CD4-positive, alpha-beta memory T cell (primary cell): ENCODE measurements at regions not wholly inside any gene's neighbourhood (a gene's known extent, or its start where the extent isn't known, plus 50 kb on each side); places are given as distances from the start of the nearest gene placed in this dataset.

ENCODE experiments used
- CTCF ChIA-PET: fragments of 350-600 bp; sonication (Branson Sonifier 250); formaldehyde crosslinking; loops from one replicate; lab custom pipeline; 2021; ENCODE audit warnings: inconsistent platforms; ENCODE audit not compliant: partially characterized antibody; lab: Charles Lee
- POLR2A ChIA-PET: fragments of 350-600 bp; sonication (Branson Sonifier 250); formaldehyde crosslinking; loops from one replicate; lab custom pipeline; 2021; ENCODE audit not compliant: partially characterized antibody; lab: Charles Lee
- DNase-seq, 5 donors: peaks; one replicate each; pipeline versions ENCODE4 v3.0.0 to v3.0.0-alpha.2; 2020 to 2022; ENCODE audit warnings: mixed read lengths in 1 of 5
- H3K27ac ChIP-seq: one replicate; pipeline ENCODE4 v1.7.0; 2013; ENCODE audit warnings: low read depth, low read length
- H3K27me3 ChIP-seq: 2 replicates; pipeline ENCODE4 v1.7.0; 2013; ENCODE audit warnings: mild to moderate bottlenecking, low read length, moderate library complexity; ENCODE audit not compliant: insufficient read depth
- H3K36me3 ChIP-seq: 2 replicates; pipeline ENCODE4 v1.7.0; 2013; ENCODE audit warnings: mild to moderate bottlenecking, low read length, moderate library complexity; ENCODE audit not compliant: insufficient read depth
- H3K4me1 ChIP-seq: 2 replicates; pipeline ENCODE4 v1.7.0; 2013; ENCODE audit warnings: mild to moderate bottlenecking, low read length, moderate library complexity; ENCODE audit not compliant: insufficient read depth
- H3K4me3 ChIP-seq, 2 donors: one replicate each; pipeline ENCODE4 v1.7.0; 2013; ENCODE audit warnings: low read length in 2 of 2, mild to moderate bottlenecking in 1 of 2
- H3K9me3 ChIP-seq, 2 donors: one replicate each; pipeline ENCODE4 v1.7.0; 2013; ENCODE audit warnings: low read length in 2 of 2, control low read depth in 1 of 2; ENCODE audit not compliant: control insufficient read depth in 1 of 2
- H3K27ac Mint-ChIP-seq, 7 donors: one replicate each; pipeline ENCODE4 v1.8.0; 2020 to 2021; ENCODE audit warnings: mixed read lengths in 7 of 7, mild to moderate bottlenecking in 6 of 7, inconsistent platforms in 3 of 7, moderate library complexity in 3 of 7
- H3K27me3 Mint-ChIP-seq, 2 donors: one replicate each; pipeline ENCODE4 v1.8.0; 2020 to 2021; ENCODE audit warnings: mixed read lengths in 2 of 2
- H3K36me3 Mint-ChIP-seq, 2 donors: one replicate each; pipeline ENCODE4 v1.8.0; 2020 to 2021; ENCODE audit warnings: mixed read lengths in 2 of 2, inconsistent platforms in 1 of 2, mild to moderate bottlenecking in 1 of 2
- H3K4me1 Mint-ChIP-seq, 4 donors: one replicate each; pipeline ENCODE4 v1.8.0; 2020 to 2021; ENCODE audit warnings: mixed read lengths in 4 of 4, mild to moderate bottlenecking in 1 of 4
- H3K4me3 Mint-ChIP-seq, 8 donors: one replicate each; pipeline ENCODE4 v1.8.0; 2020 to 2021; ENCODE audit warnings: mixed read lengths in 8 of 8, mild to moderate bottlenecking in 7 of 8, moderate library complexity in 6 of 8, inconsistent platforms in 3 of 8
- H3K9me3 Mint-ChIP-seq, 8 donors: one replicate each; pipeline ENCODE4 v1.8.0; 2020 to 2021; ENCODE audit warnings: mixed read lengths in 8 of 8, mild to moderate bottlenecking in 5 of 8, inconsistent platforms in 3 of 8, moderate library complexity in 1 of 8
- intact Hi-C: fragments of 100-400 bp; cut with micrococcal nuclease; formaldehyde crosslinking; loops from one replicate; pipeline ENCODE4 v1.15.1; 2023

- no peaks in the 10 kb centered on the region for H3K27me3 Mint-ChIP-seq
- H3K9me3 ChIP-seq: no peaks in the 10 kb centered on the region
- H3K27ac ChIP-seq: no peak overlapping the region
- POLR2A ChIA-PET: no interaction called here
- no peak overlapping the region for H3K27ac Mint-ChIP-seq
- CTCF ChIA-PET: no interaction called here
- no peak overlapping the region for H3K4me3 ChIP-seq
- no peaks in the 10 kb centered on the region for H3K4me1 Mint-ChIP-seq
- intact Hi-C loops: no loop called here
- H3K9me3 Mint-ChIP-seq: no peaks in the 10 kb centered on the region
- no peaks in the 10 kb centered on the region for H3K4me1 ChIP-seq
- peaks cover 2 to 5% of the 10 kb centered on the region in 2 donors for H3K36me3 Mint-ChIP-seq
- no peak overlapping the region for H3K4me3 Mint-ChIP-seq
- no peak for DNase-seq
- H3K36me3 ChIP-seq: no peaks in the 10 kb centered on the region
- no peaks in the 10 kb centered on the region for H3K27me3 ChIP-seq
Observed at GRCh38 chr3:4042869-4043268, 243.6 kb downstream of the LRRN1 start.

GRCh38 chr3:4043867-4044575, 244.8 kb downstream of the LRRN1 start:
- no peak overlapping the region for H3K27ac ChIP-seq
- no peaks in the 10 kb centered on the region for H3K36me3 ChIP-seq
- H3K4me3 ChIP-seq: no peak overlapping the region
- ChIA-PET CTCF (interaction anchor here (1.4 kb wide), 1 partner anchor 10 kb away, joined by 5 read pairs; no protein-coding TSS in a partner anchor), POLR2A (no interaction called here)
- Mint-ChIP-seq H3K4me3 (no peak overlapping the region), H3K36me3 (no peaks in the 10 kb centered on the region), H3K9me3 (no peaks in the 10 kb centered on the region), H3K27ac (no peak overlapping the region), H3K27me3 (no peaks in the 10 kb centered on the region), H3K4me1 (no peaks in the 10 kb centered on the region)
- intact Hi-C loops: no loop called here
- no peaks in the 10 kb centered on the region for H3K9me3 ChIP-seq
- no peak for DNase-seq
- no peaks in the 10 kb centered on the region for H3K27me3 ChIP-seq
- no peaks in the 10 kb centered on the region for H3K4me1 ChIP-seq

GRCh38 chr3:4044619-4045018, 245.4 kb downstream of the LRRN1 start:
- no peak overlapping the region for H3K27ac Mint-ChIP-seq
- intact Hi-C loops: no loop called here
- no peaks in the 10 kb centered on the region for H3K9me3 ChIP-seq
- no peaks in the 10 kb centered on the region for H3K27me3 ChIP-seq
- no peaks in the 10 kb centered on the region for H3K9me3 Mint-ChIP-seq
- no peaks in the 10 kb centered on the region for H3K4me1 ChIP-seq
- no peak overlapping the region for H3K4me3 ChIP-seq
- ChIA-PET CTCF (interaction anchor here (1.4 kb wide), 1 partner anchor 9 kb away, joined by 5 read pairs; no protein-coding TSS in a partner anchor), POLR2A (no interaction called here)
- H3K36me3 Mint-ChIP-seq: no peaks in the 10 kb centered on the region
- no peaks in the 10 kb centered on the region for H3K27me3 Mint-ChIP-seq
- no peaks in the 10 kb centered on the region for H3K4me1 Mint-ChIP-seq
- H3K27ac ChIP-seq: no peak overlapping the region
- no peak for DNase-seq
- no peaks in the 10 kb centered on the region for H3K36me3 ChIP-seq
- no peak overlapping the region for H3K4me3 Mint-ChIP-seq

- no peak overlapping the region for H3K4me3 Mint-ChIP-seq
- H3K27ac ChIP-seq: no peak overlapping the region
- ChIA-PET POLR2A (no interaction called here), CTCF (no interaction called here)
- H3K36me3 Mint-ChIP-seq: no peaks in the 10 kb centered on the region
- intact Hi-C loops: no loop called here
- H3K4me1 ChIP-seq: no peaks in the 10 kb centered on the region
- DNase-seq: no peak
- no peaks in the 10 kb centered on the region for H3K9me3 ChIP-seq
- H3K27me3 Mint-ChIP-seq: no peaks in the 10 kb centered on the region
- H3K4me1 Mint-ChIP-seq: no peaks in the 10 kb centered on the region
- no peaks in the 10 kb centered on the region for H3K9me3 Mint-ChIP-seq
- H3K4me3 ChIP-seq: no peak overlapping the region
- H3K27ac Mint-ChIP-seq: no peak overlapping the region
- no peaks in the 10 kb centered on the region for H3K27me3 ChIP-seq
- H3K36me3 ChIP-seq: no peaks in the 10 kb centered on the region
Observed at GRCh38 chr3:4045756-4046155, 246.5 kb downstream of the LRRN1 start.

- no peak for DNase-seq
- no peaks in the 10 kb centered on the region for H3K27me3 ChIP-seq
- Mint-ChIP-seq H3K4me3 (no peak overlapping the region), H3K9me3 (no peaks in the 10 kb centered on the region), H3K27ac (no peak overlapping the region), H3K27me3 (no peaks in the 10 kb centered on the region), H3K4me1 (no peaks in the 10 kb centered on the region), H3K36me3 (no peaks in the 10 kb centered on the region)
- POLR2A ChIA-PET: no interaction called here
- no peak overlapping the region for H3K27ac ChIP-seq
- H3K4me1 ChIP-seq: no peaks in the 10 kb centered on the region
- CTCF ChIA-PET: no interaction called here
- no peaks in the 10 kb centered on the region for H3K9me3 ChIP-seq
- no peak overlapping the region for H3K4me3 ChIP-seq
- no peaks in the 10 kb centered on the region for H3K36me3 ChIP-seq
- intact Hi-C loops: no loop called here
Observed at GRCh38 chr3:4047366-4047765, 248.1 kb downstream of the LRRN1 start.

GRCh38 chr3:4052706-4053105, 250.5 kb upstream of the SETMAR start:
- Histone ChIP-seq H3K9me3 (no peaks in the 10 kb centered on the region), H3K27me3 (no peaks in the 10 kb centered on the region), H3K4me3 (no peak overlapping the region), H3K4me1 (no peaks in the 10 kb centered on the region), H3K36me3 (no peaks in the 10 kb centered on the region), H3K27ac (no peak overlapping the region)
- DNase-seq: no peak
- peaks cover 0 to 4% of the 10 kb centered on the region in 2 donors for H3K36me3 Mint-ChIP-seq
- POLR2A ChIA-PET: no interaction called here
- no peaks in the 10 kb centered on the region for H3K4me1 Mint-ChIP-seq
- no peak overlapping the region for H3K4me3 Mint-ChIP-seq
- intact Hi-C loops: no loop called here
- H3K27me3 Mint-ChIP-seq: no peaks in the 10 kb centered on the region
- no peaks in the 10 kb centered on the region for H3K9me3 Mint-ChIP-seq
- CTCF ChIA-PET: no interaction called here
- no peak overlapping the region for H3K27ac Mint-ChIP-seq

- Histone ChIP-seq H3K4me3 (no peak overlapping the region), H3K4me1 (no peaks in the 10 kb centered on the region), H3K9me3 (no peaks in the 10 kb centered on the region), H3K36me3 (no peaks in the 10 kb centered on the region), H3K27ac (no peak overlapping the region), H3K27me3 (no peaks in the 10 kb centered on the region)
- no peaks in the 10 kb centered on the region for H3K9me3 Mint-ChIP-seq
- H3K4me3 Mint-ChIP-seq: no peak overlapping the region
- no peak for DNase-seq
- intact Hi-C loops: no loop called here
- H3K27me3 Mint-ChIP-seq: no peaks in the 10 kb centered on the region
- no peaks in the 10 kb centered on the region for H3K4me1 Mint-ChIP-seq
- ChIA-PET POLR2A (no interaction called here), CTCF (interaction anchor here (1.4 kb wide), 1 partner anchor 10 kb away, joined by 5 read pairs; no protein-coding TSS in a partner anchor)
- H3K36me3 Mint-ChIP-seq: peaks cover 0 to 4% of the 10 kb centered on the region in 2 donors
- H3K27ac Mint-ChIP-seq: no peak overlapping the region
Observed at GRCh38 chr3:4053975-4054374, 249.2 kb upstream of the SETMAR start.
